Stimulated activated CD8-positive, alpha-beta memory T cell treated with anti-CD3 and anti-CD28 coated beads, Interleukin-15, amount 100 ng/mL, for 4 hours (primary cell): ENCODE measurements at regions not wholly inside any gene's neighbourhood (a gene's known extent, or its start where the extent isn't known, plus 50 kb on each side); places are given as distances from the start of the nearest gene placed in this dataset.
"Not testable (repeated sequence)": the region's sequence is repeated elsewhere in the genome, so short reads cannot be mapped to it uniquely, and the experiment has no call there.

Experiments used
- DNase-seq, 2 donors: peaks; one replicate each; pipeline ENCODE4 v3.0.0-alpha.2; 2020; ENCODE audit warnings: low read depth in 2 of 2

DNA sequence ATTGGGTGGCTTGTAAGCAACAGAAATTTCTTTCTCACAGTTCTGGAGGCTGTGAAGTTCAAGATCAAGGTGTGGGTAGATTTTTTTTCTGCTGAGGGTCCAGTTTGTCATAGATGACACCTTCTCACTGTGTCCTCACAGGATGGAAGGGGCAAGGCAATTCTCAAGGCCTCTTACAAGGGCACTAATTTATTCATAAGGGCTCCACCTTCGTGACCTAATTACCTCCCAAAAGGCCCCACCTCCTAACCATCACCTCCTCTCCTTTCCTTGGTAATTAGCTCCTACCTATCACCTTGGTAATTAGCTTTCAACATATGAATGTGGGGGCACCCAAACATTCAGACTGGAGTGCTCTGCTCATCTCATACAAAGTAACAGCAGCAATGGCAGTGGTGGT lies 92.3 kb upstream of the CD44 start:
- no peak for DNase-seq

DNA sequence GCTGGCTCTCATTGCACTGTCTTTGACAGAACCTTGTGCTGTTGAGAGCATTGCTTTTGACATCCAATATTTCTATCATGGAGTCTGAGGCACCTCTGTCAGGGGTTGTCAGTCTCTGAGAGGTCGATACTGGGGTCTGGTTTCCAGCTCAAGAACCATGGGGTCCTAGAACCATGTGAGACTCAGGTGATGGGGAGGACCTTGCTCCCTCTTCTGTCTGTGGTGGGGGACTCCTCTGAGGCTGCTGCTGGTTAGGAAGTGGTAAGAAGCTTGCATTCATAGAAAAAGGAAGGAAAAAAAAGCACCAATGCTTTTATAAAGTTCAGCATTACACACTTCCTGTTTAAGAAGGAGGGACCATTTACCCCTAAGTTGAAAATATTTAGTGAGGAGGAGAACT lies 91.8 kb upstream of the CD44 start:
- DNase-seq, result peak in 1 of 2 donors; percentile 21

DNA sequence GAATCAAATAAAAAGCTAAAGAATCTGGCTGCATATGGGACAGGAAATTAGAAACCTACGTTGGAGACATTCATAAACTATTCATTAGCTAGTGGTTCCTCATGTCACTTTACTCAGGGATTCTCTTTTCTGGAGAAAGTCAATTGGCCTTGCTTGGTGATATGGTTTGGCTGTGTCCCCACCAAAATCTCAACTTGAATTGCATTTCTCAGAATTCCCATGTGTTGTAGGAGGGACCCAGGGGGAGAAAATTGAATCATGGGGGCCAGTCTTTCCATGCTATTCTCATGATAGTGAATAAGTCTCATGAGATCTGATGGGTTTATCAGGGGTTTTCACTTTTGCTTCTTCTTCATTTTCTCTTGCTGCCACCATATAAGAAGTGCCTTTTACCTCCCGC lies 91.2 kb upstream of the CD44 start:
- no peak for DNase-seq

DNA sequence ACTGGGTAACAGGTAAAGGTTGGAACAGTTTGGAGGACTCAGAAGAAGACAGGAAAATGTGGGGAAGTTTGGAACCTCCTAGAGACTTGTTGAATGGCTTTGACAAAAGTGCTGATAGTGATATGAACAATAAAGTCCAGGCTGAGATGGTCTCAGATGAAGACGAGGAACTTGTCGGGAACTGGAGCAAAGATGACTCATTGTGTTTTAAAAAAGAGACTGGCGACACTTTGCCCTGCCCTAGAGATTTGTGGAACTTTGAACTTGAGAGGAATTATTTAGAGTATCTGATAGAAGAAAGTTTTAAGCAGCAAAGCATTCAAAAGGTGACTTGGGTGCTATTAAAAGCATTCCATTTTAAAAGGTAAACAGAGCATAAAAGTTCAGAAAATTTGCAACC lies 90.6 kb upstream of the CD44 start:
- DNase-seq, result not testable (repeated sequence)

DNA sequence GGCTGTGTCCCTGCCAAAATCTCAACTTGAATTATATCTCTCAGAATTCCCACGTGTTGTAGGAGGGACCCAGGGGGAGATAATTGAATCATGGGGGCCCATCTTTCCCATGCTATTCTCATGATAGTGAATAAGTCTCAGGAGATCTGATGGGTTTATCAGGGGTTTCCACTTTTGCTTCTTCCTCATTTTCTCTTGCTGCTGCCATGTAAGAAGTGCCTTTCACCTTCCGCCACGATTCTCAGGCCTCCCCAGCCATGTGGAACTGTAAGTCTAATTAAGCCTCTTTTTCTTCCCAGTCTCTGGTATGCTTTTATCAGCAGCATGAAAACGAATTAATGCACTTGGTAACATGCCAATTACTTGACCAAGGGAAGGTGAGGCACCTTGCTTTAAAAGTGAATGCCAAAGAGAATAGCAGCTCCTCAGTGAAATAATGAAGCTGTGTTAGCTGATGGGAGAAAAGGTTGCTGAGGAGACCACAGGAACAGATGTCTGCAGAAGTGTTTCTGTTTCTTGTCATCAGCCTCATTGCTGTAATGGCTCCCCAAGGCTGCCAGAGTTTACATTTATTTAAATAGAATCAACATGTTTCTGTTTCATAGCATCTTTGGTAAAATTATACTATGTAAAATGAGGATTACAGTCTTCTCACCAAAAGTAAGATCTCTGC lies 89.0 kb upstream of the CD44 start:
- no peak for DNase-seq

DNA sequence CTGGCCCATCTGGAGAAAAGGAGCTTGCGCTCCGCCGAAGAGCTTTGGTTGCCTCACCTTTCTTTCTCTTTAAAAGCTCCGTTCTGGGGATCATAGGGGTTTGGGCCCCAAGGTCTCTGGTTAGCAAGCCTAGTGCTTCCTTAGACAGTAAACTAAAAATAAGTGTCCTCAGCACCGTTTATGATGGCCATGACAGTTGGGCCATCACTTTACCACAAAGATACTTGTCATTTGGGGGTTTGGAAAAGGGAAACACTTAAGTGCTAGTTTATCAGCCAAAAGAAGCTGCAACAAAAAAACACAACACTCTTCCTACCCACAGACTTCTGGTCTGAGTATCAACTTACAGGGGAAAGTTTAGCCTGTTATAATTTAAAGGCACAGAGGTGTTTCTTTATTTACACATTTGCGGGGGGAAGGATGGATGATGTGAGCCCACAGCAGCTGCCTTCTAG lies 88.4 kb upstream of the CD44 start:
- no peak for DNase-seq

DNA sequence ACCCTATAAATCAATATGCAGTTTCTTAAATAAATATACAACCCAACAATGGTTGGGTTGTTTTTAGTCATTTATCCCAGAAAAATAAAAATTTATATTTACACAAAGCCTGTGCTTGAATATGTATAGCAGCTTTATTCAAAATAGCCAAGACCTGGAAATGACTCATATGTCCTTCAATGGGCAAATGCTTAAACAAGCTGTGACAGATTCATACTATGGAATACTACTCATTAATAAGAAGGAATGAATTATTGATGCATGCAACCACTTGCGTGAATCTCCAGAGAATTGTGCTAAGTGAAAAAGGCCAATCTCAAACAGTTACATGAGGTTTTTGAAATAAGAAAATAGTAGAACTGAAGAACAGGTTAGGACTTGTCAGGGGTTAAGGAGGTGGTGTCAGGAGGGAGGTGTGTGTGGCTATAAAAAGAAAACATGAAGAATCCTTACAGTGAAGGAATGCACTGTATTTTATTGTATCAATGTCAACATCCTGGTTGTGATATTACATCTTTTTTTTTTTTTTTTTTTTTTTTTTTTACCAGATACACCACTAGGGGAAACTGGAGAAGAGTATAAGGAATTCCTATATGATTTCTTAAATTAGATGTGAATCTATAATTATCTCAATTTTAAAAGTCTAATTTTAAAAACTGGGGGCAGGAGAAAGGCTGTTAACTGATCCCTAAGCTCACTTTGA lies 82.4 kb upstream of the CD44 start:
- no peak for DNase-seq

DNA sequence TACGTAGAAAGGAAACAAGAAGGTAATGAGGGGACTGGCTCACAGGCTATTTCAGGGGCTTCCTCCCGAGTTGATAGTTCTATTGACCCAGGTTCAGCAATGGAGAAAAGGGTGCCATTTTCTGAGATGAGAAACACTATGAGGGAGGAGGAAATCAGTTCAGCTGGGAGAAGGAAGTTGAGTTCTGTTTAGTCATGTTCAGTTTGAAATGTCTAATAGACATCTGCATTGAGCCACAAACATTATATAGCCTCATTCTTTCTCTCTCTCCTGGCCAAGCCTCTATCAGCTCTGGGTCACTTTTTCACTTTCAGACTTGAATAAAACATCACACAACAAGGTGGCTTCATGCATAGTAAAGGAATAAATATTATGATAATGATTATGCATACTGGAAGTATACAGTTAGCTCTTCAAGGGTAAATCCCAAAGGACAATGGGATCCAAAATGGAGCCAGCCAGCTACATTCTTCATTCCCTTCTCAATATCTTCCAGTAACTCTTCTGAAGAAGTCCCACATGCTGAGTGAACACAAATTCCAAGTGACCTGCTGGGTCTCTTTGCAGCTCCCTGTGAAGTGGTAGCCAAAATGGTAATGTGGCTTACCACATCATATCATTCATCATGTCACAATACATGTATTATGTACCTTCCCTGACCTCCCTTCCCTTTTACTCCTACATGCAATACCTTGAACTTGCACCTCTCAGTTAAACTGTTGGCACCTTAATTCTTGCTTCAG lies 80.9 kb upstream of the CD44 start:
- DNase-seq, result no peak

DNA sequence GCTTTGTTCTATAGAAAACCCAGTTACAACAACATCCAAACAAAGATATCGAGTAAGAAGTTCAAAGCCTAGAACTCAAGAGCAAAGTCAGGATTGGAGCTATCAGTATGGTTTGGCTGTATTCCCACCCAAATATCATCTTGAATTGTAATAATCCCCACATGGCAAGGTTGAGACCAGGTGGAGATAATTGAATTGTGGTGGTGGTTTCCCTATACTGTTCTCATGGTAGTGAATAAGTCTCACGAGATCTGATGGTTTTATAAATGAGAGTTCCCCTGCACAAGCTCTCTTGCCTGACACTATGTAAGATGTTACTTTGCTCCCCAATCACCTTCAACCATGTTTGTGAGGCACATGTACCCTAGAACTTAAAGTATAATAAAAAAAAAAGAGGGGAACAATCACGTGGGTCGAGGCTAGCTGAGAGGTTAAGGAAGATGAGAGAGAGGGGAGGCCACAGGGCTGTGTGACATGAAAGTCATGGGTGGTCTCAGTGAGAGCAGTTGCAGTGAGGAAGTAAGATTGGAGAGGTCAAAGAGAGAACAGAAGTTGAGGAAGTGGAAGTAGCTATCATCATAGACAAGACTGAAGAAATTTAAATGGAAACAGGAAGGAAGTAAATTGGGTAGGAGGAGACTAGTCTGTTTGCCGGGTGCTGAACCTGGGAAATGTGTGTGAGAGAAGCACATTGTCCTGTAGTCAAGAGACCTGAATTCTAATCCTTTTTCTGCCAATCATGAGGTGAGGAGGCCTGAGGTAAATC lies 80.1 kb upstream of the CD44 start:
- DNase-seq, result no peak

DNA sequence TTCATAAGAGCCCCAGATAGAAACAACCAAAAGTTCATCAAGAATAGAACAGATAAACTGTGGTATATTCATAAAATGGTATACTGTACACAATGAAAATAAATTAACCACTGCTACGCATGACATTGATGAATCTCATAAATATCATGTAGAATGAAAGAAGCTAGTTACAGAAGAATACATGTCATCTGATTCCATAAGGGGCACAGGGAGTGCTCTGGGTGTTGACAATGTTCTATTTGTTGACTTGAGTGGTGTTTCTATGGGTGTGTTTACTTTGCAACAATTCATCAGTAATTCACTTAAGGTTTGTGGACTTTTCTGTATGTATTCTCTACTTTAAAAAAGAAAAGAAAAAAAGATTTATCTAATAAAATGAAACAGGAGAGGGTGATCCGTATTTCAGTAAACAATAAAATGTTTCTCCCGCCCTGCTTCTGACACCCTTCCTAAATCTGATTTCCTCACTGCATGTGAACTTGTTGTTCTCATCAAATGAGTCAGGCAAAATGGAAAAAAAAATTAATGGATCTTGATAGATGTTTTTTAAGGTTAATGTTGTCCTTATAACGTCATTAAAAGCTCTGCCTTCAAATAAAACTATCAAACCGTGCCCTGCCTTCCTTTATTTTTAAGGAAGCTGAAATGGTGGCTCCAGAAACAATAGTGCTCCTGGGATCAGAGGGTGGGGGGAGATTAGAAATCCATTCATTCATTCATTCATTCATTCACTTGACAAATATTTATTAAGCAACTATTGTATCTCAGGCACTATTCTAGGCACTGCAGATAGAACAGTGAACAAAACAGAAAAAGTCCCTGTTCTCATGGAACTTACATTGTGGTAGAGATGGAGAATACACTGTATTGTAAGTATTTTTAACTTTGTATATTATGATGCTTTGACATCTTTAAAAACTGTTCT lies 77.2 kb upstream of the CD44 start:
- DNase-seq, result no peak

DNA sequence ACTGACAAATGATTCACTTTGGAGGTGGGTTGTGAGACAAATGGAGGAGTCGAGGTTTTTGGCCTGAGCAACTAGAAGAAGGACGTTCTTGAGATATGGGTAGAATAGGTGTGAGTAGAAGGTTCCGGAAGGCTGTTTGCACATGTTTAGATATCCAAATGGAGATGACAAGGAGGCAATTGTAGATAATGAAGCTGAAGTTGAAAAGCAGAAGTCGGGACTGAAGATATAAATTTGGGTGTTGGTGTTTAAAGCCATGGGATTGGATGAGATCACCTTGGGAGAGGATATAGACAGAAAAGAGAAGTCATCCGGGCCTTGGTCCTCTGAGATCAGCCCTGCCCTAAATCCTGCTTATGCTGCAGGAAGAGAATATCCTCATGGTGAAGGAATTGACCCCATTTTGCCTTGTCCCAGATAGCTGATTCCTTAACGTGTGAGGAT lies 75.5 kb upstream of the CD44 start:
- no peak for DNase-seq

DNA sequence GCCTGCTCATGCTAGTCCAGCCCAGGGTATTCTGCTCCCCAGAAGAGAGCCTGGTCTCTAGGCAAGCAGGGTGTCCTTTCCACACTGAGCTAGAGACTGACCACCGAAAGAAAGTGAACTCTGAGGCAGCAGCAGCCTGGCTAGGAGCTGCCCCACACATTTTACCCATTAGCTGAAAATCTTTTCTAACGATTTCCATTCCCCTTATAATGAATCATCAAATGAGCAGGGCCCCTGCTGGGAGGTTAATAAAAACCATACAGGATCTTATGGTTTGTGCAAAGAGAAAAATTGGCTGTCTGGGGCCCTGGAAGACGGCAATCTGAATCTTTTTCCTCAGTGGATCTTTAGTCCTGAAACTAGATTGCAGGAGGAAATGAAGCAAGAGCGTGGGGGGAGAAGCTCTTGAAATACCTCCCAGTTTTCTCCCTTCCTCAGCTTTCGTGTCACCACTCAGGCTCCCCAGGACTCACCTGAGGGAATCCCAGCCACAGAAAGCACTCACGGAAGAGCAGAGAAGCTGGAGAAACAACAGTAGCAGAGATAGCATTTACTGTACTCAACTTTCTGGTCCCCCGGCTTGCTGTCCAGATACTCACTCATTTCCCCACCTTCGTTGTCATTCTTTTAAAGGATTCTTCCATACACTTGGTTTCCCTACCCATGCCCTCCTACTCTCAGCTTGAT lies 74.7 kb upstream of the CD44 start:
- no peak for DNase-seq

DNA sequence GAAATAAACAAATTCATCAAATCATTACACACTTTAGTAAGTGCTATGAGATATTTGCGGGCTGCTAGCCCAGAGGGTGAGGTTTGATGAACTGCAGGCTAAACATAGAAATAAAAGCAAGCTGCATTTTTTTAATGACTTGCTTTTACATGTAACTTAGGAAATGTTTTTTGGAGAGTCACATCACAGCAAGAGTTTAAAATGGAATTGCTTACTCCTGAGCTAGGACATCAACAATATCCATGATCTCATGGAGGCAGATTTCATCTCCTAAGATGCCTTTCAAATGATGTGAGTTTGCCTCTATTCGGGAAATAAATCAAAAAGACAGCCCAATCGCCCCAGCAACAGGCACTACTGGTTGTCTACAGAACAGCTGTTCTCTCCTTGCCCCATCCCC lies 73.4 kb upstream of the CD44 start:
- no peak for DNase-seq

DNA sequence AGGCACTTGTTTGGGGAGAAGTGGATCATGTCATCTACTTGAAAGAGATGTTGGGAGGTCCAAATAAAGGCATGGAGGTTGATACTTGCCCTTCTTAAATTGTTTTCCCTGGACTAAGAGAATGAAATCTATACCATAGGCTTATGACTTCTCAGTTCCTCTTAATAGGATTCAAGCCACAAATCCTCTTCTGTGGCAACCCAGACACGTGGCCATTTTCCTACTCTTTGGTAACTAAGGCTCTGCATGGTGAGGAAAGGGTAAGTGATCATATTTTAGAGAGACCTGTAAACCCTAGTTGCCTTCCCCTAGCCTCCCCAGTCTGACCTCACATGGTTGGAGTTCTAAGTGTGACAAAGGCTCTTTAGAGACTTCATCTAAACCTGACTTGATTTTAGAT lies 72.9 kb upstream of the CD44 start:
- DNase-seq, result no peak

DNA sequence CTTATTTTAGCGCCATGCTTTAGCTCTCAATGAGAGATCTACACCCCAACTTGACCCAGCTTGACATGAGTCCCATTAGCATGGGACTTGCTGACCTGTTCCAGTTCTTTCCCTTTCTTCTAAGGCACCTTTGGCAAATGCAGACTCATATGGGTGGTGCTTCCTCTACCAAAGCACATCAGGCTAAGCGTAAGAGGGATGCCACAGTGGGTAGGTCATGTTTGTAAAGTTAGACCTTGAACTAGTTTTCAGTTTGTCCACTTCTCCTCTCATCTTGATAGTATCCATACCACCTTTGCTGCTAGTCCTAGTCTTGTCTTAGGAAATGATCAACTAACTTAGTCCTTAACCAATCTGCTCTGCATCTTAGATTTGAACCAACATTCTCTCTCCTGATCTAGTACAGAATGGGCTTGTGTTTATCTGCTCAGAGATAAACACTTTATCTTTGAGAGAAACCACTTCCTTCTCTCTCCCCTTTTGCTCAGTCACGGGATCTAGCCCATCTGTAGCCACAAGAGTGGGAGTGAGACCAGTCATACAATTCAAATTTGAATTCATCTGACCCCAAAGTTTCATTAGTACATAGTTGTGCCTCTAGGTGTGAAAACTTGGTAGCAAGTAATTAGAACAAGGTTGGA lies 72.1 kb upstream of the CD44 start:
- DNase-seq, result no peak

DNA sequence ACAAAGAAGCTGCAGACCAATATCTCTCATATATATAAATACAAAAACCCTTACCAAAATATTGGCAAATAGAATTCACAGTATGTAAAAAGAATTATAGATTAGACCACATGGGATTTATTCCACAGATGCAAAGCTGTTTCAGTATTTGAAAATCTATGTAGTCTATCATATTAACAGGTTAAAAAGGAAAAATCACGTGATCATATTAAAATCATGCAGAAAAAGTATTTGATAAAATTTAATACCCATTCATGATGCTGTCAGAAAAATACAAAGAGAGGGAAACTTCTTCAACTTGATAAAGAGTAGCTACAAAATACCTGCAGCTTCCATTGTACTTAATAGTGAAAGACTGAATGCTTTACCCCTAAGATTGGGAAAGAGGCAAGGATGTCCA lies 67.2 kb upstream of the CD44 start:
- no peak for DNase-seq

DNA sequence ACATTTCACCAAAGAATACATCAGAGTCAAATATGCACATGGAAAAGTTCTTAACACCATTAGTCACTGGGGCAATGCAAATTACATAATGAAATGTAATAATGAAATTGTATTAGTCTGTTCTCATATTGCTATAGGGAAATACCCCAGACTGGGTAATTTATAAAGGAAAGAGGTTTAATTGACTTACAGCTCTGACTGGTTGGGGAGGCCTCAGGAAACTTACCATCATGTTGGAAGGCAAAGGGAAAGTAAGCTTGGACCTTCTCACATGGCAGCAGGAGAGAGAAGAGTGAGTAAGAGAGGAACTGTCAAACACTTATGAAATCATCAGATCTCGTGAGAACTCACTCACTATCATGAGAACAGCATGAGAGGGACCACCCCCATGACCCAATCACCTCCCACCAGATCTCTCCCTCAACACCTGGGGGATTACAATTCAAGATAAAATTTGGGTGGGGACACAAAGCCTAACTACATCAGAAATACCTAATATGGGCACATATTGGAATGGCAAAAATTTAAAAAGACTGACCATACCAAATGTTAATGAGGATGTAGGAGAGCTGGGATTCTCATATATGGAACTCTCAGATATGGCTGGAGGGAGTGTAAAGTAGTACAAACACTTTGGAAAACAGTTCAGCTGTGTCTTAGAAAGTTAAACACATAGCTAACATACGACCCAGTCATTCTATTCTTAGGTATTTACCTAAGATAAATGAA lies 65.1 kb upstream of the CD44 start:
- DNase-seq, result no peak

DNA sequence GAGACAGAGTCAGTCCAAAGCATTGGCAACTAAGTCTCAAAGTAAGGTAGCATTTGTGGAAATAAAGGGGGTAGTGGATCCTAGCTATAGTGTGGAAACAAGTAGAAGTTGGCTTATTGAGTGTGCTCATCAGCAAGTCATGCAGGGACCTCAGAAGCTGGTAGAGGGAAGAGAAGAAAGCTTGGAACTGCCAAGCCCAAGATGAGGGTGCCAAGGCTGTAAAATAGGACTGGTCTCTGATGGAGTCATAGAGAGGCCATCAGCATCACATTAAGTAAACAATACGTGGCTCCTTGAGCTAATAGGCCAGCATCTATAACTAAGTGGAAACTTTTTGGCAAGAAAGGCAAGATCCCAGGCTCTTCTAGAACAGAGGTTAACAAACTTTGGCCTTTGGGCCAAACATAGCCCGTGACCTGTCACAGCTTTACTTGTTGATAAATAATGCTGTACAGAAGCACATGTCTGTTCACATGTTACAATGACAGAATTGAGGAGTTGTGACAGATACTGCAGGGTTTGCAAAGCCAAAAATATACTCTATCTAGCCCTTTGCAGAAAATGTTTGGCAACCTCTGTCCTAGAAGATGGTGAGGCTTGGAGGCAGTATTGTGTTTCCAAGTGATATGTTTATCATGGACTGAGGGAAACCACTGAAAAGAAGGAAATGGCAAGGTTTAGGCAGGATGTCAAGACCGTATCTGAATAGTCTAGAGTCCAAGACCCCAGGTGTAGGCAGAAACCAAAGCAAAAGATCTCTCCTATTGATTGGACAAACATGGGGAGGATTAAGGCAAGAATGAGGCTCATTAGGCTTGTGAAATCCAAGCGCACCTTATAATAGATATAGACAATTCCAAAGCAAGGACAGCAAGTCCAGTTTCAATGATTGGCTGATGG lies 62.5 kb upstream of the CD44 start:
- no peak for DNase-seq
